CD1c-positive myeloid dendritic cell (primary cell): ENCODE measurements at regions not wholly inside any gene's neighbourhood (a gene's known extent, or its start where the extent isn't known, plus 50 kb on each side); places are given as distances from the start of the nearest gene placed in this dataset.

ENCODE experiments used
- DNase-seq: peaks from one replicate; pipeline ENCODE4 v3.0.0-alpha.2; 2016; ENCODE audit errors: extremely low spot score

GRCh38 chr11:13220148-13220547, 57.4 kb upstream of the BMAL1 start:
- DNase-seq, result no peak

- no peak for DNase-seq
Measured at GRCh38 chr11:13221722-13222121, 55.9 kb upstream of the BMAL1 start.

GRCh38 chr11:13222285-13222684, 55.3 kb upstream of the BMAL1 start:
- DNase-seq, result no peak

GRCh38 chr11:13223112-13223511, 54.5 kb upstream of the BMAL1 start:
- DNase-seq, result no peak

- no peak for DNase-seq
Measured at GRCh38 chr11:13224324-13224723, 53.3 kb upstream of the BMAL1 start.

GRCh38 chr11:13225038-13226001, 52.3 kb upstream of the BMAL1 start:
- DNase-seq, result peak; percentile 44

GRCh38 chr11:13227676-13228255, 49.8 kb upstream of the BMAL1 start:
- DNase-seq, result no peak
